ENCODE measurements at regions not wholly inside any gene's neighbourhood (a gene's known extent, or its start where the extent isn't known, plus 50 kb on each side); places are given as distances from the start of the nearest gene placed in this dataset.

- Mint-ChIP-seq H3K27ac (no peak overlapping the region), H3K27me3 (peaks cover 0 to 8% of the 10 kb centered on the region in 2 donors), H3K4me1 (peaks cover 0 to 7% (median 5%) of the 10 kb centered on the region in 3 donors), H3K4me3 (no peak overlapping the region), H3K9me3 (peaks cover 8 to 12% (median 9%) of the 10 kb centered on the region in 3 donors), H3K36me3 (no peaks in the 10 kb centered on the region)
- DNase-seq, result no peak
- 100% methylated on average over 1 of the region's 5 CpGs for WGBS (ENCODE audit: insufficient coverage)
- Histone ChIP-seq H3K27ac (ENCODE audit: low read length) (no peak overlapping the region), H3K36me3 (ENCODE audit: control insufficient read depth in 2 of 2, extremely low read depth in 1 of 2, insufficient read depth in 1 of 2, low read length in 1 of 2) (no peaks in the 10 kb centered on the region), H3K27me3 (replicated peaks in 1 of 2; ENCODE audit: control insufficient read depth in 2 of 2, extremely low read depth in 1 of 2, insufficient read depth in 2 of 2, low read length in 1 of 2) (no peaks in the 10 kb centered on the region), H3K9me3 (no peaks in the 10 kb centered on the region), H3K4me1 (ENCODE audit: control insufficient read depth in 1 of 2, extremely low read depth in 1 of 2, insufficient read depth in 2 of 2, low read length in 2 of 2) (no peaks in the 10 kb centered on the region), H3K4me3 (ENCODE audit: control insufficient read depth in 1 of 2, extremely low read depth in 1 of 2, low read length in 1 of 2) (no peak overlapping the region)
- ChIA-PET POLR2A (interaction anchor here in 1 of 2 donors (0.6 to 1.0 kb wide), 2 partner anchors 28 to 473 kb away, joined by 3 read pairs; no protein-coding TSS in a partner anchor), CTCF (no interaction called here)
- no peak for ATAC-seq (replicated peaks in 1 of 4)
Observed at GRCh38 chr11:109071712-109072524, 350.1 kb upstream of the C11orf87 start.

- H3K4me1 ChIP-seq (ENCODE audit: control insufficient read depth in 1 of 2, extremely low read depth in 1 of 2, insufficient read depth in 2 of 2, low read length in 2 of 2), result no peaks in the 10 kb centered on the region
- H3K9me3 ChIP-seq, result no peaks in the 10 kb centered on the region
- no peak for DNase-seq
- Mint-ChIP-seq H3K27ac (no peak overlapping the region), H3K4me3 (no peak overlapping the region), H3K27me3 (peaks cover 0 to 8% of the 10 kb centered on the region in 2 donors), H3K4me1 (peaks cover 0 to 3% (median 1%) of the 10 kb centered on the region in 3 donors), H3K36me3 (no peaks in the 10 kb centered on the region), H3K9me3 (peaks cover 8 to 12% (median 9%) of the 10 kb centered on the region in 3 donors)
- no peak overlapping the region for H3K4me3 ChIP-seq (ENCODE audit: control insufficient read depth in 1 of 2, extremely low read depth in 1 of 2, low read length in 1 of 2)
- no peak overlapping the region for H3K27ac ChIP-seq (ENCODE audit: low read length)
- no peaks in the 10 kb centered on the region for H3K27me3 ChIP-seq (replicated peaks in 1 of 2; ENCODE audit: control insufficient read depth in 2 of 2, extremely low read depth in 1 of 2, insufficient read depth in 2 of 2, low read length in 1 of 2)
- H3K36me3 ChIP-seq (ENCODE audit: control insufficient read depth in 2 of 2, extremely low read depth in 1 of 2, insufficient read depth in 1 of 2, low read length in 1 of 2), result no peaks in the 10 kb centered on the region
- CTCF ChIA-PET, result no interaction called here
- WGBS (ENCODE audit: insufficient coverage), result 75% methylated on average over 2 of the region's 4 CpGs
- no peak for ATAC-seq (replicated peaks in 1 of 4)
- POLR2A ChIA-PET, result interaction anchor here in 1 of 2 donors (0.6 kb wide), 1 partner anchor 11 kb away, joined by 3 read pairs; no protein-coding TSS in a partner anchor
Observed at GRCh38 chr11:109073032-109073822, 348.8 kb upstream of the C11orf87 start.

DNA sequence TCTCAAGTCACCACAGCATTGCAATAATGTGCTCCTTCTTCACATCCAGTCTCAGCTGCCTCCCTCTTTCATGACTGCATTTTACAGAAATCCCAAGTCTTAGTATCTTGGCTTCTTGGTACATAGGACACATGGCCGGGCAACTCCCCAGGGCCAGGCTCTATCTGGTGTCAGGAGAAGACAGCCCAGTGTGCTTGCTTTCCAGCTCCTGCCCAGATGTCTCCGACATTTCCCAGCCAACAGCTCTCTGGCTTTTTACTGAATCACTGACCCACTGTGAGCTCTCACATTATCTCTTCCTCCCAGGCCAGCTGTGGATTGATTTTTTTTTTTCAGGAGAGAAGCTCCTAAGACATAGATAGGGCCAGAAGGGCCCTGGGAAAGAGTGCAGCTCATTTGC is 346.0 kb upstream of the C11orf87 start:
- Histone ChIP-seq H3K4me1 (ENCODE audit: control insufficient read depth in 1 of 2, extremely low read depth in 1 of 2, insufficient read depth in 2 of 2, low read length in 2 of 2) (no peaks in the 10 kb centered on the region), H3K27me3 (replicated peaks in 1 of 2; ENCODE audit: control insufficient read depth in 2 of 2, extremely low read depth in 1 of 2, insufficient read depth in 2 of 2, low read length in 1 of 2) (no peaks in the 10 kb centered on the region), H3K36me3 (ENCODE audit: control insufficient read depth in 2 of 2, extremely low read depth in 1 of 2, insufficient read depth in 1 of 2, low read length in 1 of 2) (no peaks in the 10 kb centered on the region), H3K9me3 (no peaks in the 10 kb centered on the region), H3K4me3 (ENCODE audit: control insufficient read depth in 1 of 2, extremely low read depth in 1 of 2, low read length in 1 of 2) (no peak overlapping the region), H3K27ac (ENCODE audit: low read length) (no peak overlapping the region)
- DNase-seq, result no peak
- no peaks in the 10 kb centered on the region for H3K4me1 Mint-ChIP-seq
- H3K27me3 Mint-ChIP-seq, result peaks cover 0 to 8% of the 10 kb centered on the region in 2 donors
- ChIA-PET POLR2A (no interaction called here), CTCF (no interaction called here)
- H3K9me3 Mint-ChIP-seq, result peaks cover 0 to 2% (median 1%) of the 10 kb centered on the region in 3 donors
- no peaks in the 10 kb centered on the region for H3K36me3 Mint-ChIP-seq
- no peak overlapping the region for H3K27ac Mint-ChIP-seq
- no peak for ATAC-seq (replicated peaks in 1 of 4)
- H3K4me3 Mint-ChIP-seq, result no peak overlapping the region
- 100% methylated on average over 1 of the region's 2 CpGs for WGBS (ENCODE audit: insufficient coverage)

DNA sequence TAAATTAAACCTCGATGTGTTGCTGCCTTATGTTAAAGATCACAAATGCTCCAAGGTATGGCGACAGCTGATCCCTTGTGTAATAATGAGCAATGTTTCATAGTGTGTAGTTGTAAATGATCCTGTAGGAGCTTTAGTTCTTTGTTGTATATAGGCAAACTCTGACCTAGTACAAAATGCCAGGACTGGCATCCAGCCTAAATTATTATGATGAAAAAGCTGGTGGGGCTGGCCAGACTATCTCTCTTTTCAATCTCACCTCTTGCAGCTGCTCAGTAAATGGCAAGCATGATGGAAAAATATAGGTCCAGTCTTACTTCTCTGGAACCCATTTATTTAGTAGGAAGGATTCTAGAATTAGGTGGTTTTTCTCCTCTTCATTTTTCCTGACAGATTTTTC is 345.1 kb upstream of the C11orf87 start:
- H3K36me3 Mint-ChIP-seq, result no peaks in the 10 kb centered on the region
- Histone ChIP-seq H3K4me1 (ENCODE audit: control insufficient read depth in 1 of 2, extremely low read depth in 1 of 2, insufficient read depth in 2 of 2, low read length in 2 of 2) (no peaks in the 10 kb centered on the region), H3K9me3 (no peaks in the 10 kb centered on the region), H3K4me3 (ENCODE audit: control insufficient read depth in 1 of 2, extremely low read depth in 1 of 2, low read length in 1 of 2) (no peak overlapping the region), H3K36me3 (ENCODE audit: control insufficient read depth in 2 of 2, extremely low read depth in 1 of 2, insufficient read depth in 1 of 2, low read length in 1 of 2) (no peaks in the 10 kb centered on the region), H3K27me3 (replicated peaks in 1 of 2; ENCODE audit: control insufficient read depth in 2 of 2, extremely low read depth in 1 of 2, insufficient read depth in 2 of 2, low read length in 1 of 2) (no peaks in the 10 kb centered on the region), H3K27ac (ENCODE audit: low read length) (no peak overlapping the region)
- no peaks in the 10 kb centered on the region for H3K9me3 Mint-ChIP-seq
- WGBS (ENCODE audit: insufficient coverage), result 100% methylated on average over 1 of the region's 2 CpGs
- no peak overlapping the region for H3K4me3 Mint-ChIP-seq
- H3K27me3 Mint-ChIP-seq, result peaks cover 0 to 8% of the 10 kb centered on the region in 2 donors
- H3K4me1 Mint-ChIP-seq, result no peaks in the 10 kb centered on the region
- ChIA-PET CTCF (no interaction called here), POLR2A (no interaction called here)
- DNase-seq (no peak), ATAC-seq (replicated peaks in 1 of 4) (no peak)
- H3K27ac Mint-ChIP-seq, result no peak overlapping the region

- POLR2A ChIA-PET, result no interaction called here
Observed at GRCh38 chr11:109077291-109077920, 344.6 kb upstream of the C11orf87 start.

GRCh38 chr11:109085708-109086373 is 336.1 kb upstream of the C11orf87 start:
- Mint-ChIP-seq H3K9me3 (peaks cover 0 to 3% (median 0%) of the 10 kb centered on the region in 3 donors), H3K27me3 (peaks cover 0 to 4% of the 10 kb centered on the region in 2 donors), H3K36me3 (no peaks in the 10 kb centered on the region), H3K4me1 (no peaks in the 10 kb centered on the region), H3K4me3 (no peak overlapping the region), H3K27ac (no peak overlapping the region)
- ATAC-seq (replicated peaks in 1 of 4) (no peak), DNase-seq (no peak)
- Histone ChIP-seq H3K36me3 (ENCODE audit: control insufficient read depth in 2 of 2, extremely low read depth in 1 of 2, insufficient read depth in 1 of 2, low read length in 1 of 2) (no peaks in the 10 kb centered on the region), H3K27me3 (replicated peaks in 1 of 2; ENCODE audit: control insufficient read depth in 2 of 2, extremely low read depth in 1 of 2, insufficient read depth in 2 of 2, low read length in 1 of 2) (no peaks in the 10 kb centered on the region), H3K4me1 (ENCODE audit: control insufficient read depth in 1 of 2, extremely low read depth in 1 of 2, insufficient read depth in 2 of 2, low read length in 2 of 2) (no peaks in the 10 kb centered on the region), H3K9me3 (no peaks in the 10 kb centered on the region), H3K27ac (ENCODE audit: low read length) (no peak overlapping the region), H3K4me3 (ENCODE audit: control insufficient read depth in 1 of 2, extremely low read depth in 1 of 2, low read length in 1 of 2) (no peak overlapping the region)
- ChIA-PET CTCF (no interaction called here), POLR2A (interaction anchor here in 1 of 2 donors (0.5 kb wide), 1 partner anchor 18 kb away, joined by 6 read pairs; no protein-coding TSS in a partner anchor)
- WGBS (ENCODE audit: insufficient coverage), result 70% methylated on average over 4 of the region's 5 CpGs

More at GRCh38 chr11:109077291-109077920, 344.6 kb upstream of the C11orf87 start:
- Histone ChIP-seq H3K36me3 (ENCODE audit: control insufficient read depth in 2 of 2, extremely low read depth in 1 of 2, insufficient read depth in 1 of 2, low read length in 1 of 2) (no peaks in the 10 kb centered on the region), H3K4me1 (ENCODE audit: control insufficient read depth in 1 of 2, extremely low read depth in 1 of 2, insufficient read depth in 2 of 2, low read length in 2 of 2) (no peaks in the 10 kb centered on the region), H3K4me3 (ENCODE audit: control insufficient read depth in 1 of 2, extremely low read depth in 1 of 2, low read length in 1 of 2) (no peak overlapping the region), H3K27me3 (replicated peaks in 1 of 2; ENCODE audit: control insufficient read depth in 2 of 2, extremely low read depth in 1 of 2, insufficient read depth in 2 of 2, low read length in 1 of 2) (no peaks in the 10 kb centered on the region), H3K9me3 (no peaks in the 10 kb centered on the region), H3K27ac (ENCODE audit: low read length) (no peak overlapping the region)
- Mint-ChIP-seq H3K4me3 (no peak overlapping the region), H3K36me3 (no peaks in the 10 kb centered on the region), H3K27me3 (peaks cover 0 to 8% of the 10 kb centered on the region in 2 donors), H3K9me3 (no peaks in the 10 kb centered on the region), H3K27ac (no peak overlapping the region), H3K4me1 (no peaks in the 10 kb centered on the region)
- no peak for ATAC-seq (replicated peaks in 1 of 4)
- no peak for DNase-seq
- WGBS (ENCODE audit: insufficient coverage), result 72% methylated on average over 3 of the region's 3 CpGs
- CTCF ChIA-PET, result no interaction called here
